Peyer's patch (tissue), 4 donors: ENCODE measurements at regions not wholly inside any gene's neighbourhood (a gene's known extent, or its start where the extent isn't known, plus 50 kb on each side); places are given as distances from the start of the nearest gene placed in this dataset.
A peak's percentile ranks its signal among the peaks of the same experiment; 100 is the strongest.
"Not testable (repeated sequence)": the region's sequence is repeated elsewhere in the genome, so short reads cannot be mapped to it uniquely, and the experiment has no call there.

Source experiments
- DNase-seq, 3 donors: peaks; one replicate each; pipeline ENCODE4 v3.0.0-alpha.2; 2017 to 2019
- H3K27ac ChIP-seq, 4 donors: fragments of 200-600 bp; sonication (generic); one replicate each; pipeline ENCODE4 v1.5.1; 2016 to 2019
- H3K27me3 ChIP-seq, 2 donors: fragments of 200-600 bp; sonication (generic); one replicate each; pipeline ENCODE4 v1.5.1; 2019
- H3K36me3 ChIP-seq, 3 donors: fragments of 200-600 bp; sonication (generic); one replicate each; pipeline ENCODE4 v1.5.1; 2016 to 2019
- H3K4me1 ChIP-seq, 4 donors: fragments of 200-600 bp; sonication (generic); one replicate each; pipeline ENCODE4 v1.5.1; 2016 to 2019
- H3K4me3 ChIP-seq, 4 donors: fragments of 200-600 bp; sonication (generic); 1 replicate in 3 of 4; 2 replicates in 1 of 4; pipeline ENCODE4 v1.5.1; 2016 to 2019; ENCODE audit warnings: mild to moderate bottlenecking in 1 of 4
- H3K9me3 ChIP-seq, 4 donors: fragments of 200-600 bp; sonication (generic); one replicate each; pipeline ENCODE4 v1.5.1; 2016 to 2019; ENCODE audit warnings: mild to moderate bottlenecking in 1 of 4
- POLR2A ChIP-seq, 2 donors: fragments of 450-650 bp; IDR thresholded peaks; one replicate each; pipeline ENCODE4 v1.5.1; 2017; ENCODE audit warnings: antibody characterized with exemption in 2 of 2, mild to moderate bottlenecking in 2 of 2, moderate library complexity in 2 of 2
- TF ChIP-seq, protein P1 (sequence below), 6 experiments: fragments of 450-650 bp in 4 of 6; fragments of 200-600 bp in 2 of 6; sonication (generic) in 1 of 6; IDR thresholded peaks; one replicate each; pipeline ENCODE4 v1.5.1; 2017 to 2019; ENCODE audit warnings: antibody characterized with exemption in 6 of 6, mild to moderate bottlenecking in 3 of 6, moderate library complexity in 1 of 6

DNA sequence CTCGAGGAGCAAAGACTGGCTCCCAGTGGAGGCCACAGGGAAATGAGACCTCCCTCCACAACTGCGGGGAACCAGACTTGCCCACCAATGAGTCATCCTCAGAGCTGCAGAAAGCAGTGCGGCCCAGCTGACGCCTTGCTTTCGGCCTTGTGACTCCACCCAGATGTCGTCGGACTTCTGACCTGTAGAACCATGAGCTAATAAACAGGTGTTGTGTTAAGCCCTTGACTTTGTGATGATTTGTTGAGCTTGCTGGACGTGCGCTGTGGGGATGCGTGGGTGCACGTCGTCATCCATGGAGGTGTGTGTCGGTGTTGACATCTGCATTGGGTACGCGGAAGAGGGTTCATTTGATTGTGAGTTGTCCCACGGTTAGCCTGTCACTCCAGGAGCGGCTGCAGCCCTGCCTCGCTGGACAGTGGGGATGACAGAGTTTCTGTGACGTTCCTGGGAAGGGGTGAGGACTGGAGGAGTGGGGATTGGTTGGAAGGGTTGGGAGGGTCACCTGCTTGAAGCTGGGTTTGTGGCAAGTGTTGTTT, 154.1 kb downstream of the SH3BP4 start:
- no peaks in the 10 kb centered on the region for H3K9me3 ChIP-seq
- no peak for DNase-seq
- H3K4me3 ChIP-seq: no peak overlapping the region
- no peaks in the 10 kb centered on the region for H3K4me1 ChIP-seq
- H3K27me3 ChIP-seq: no peaks in the 10 kb centered on the region
- TF ChIP-seq, protein P1, sequence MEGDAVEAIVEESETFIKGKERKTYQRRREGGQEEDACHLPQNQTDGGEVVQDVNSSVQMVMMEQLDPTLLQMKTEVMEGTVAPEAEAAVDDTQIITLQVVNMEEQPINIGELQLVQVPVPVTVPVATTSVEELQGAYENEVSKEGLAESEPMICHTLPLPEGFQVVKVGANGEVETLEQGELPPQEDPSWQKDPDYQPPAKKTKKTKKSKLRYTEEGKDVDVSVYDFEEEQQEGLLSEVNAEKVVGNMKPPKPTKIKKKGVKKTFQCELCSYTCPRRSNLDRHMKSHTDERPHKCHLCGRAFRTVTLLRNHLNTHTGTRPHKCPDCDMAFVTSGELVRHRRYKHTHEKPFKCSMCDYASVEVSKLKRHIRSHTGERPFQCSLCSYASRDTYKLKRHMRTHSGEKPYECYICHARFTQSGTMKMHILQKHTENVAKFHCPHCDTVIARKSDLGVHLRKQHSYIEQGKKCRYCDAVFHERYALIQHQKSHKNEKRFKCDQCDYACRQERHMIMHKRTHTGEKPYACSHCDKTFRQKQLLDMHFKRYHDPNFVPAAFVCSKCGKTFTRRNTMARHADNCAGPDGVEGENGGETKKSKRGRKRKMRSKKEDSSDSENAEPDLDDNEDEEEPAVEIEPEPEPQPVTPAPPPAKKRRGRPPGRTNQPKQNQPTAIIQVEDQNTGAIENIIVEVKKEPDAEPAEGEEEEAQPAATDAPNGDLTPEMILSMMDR (IDR thresholded peaks at IDR 0.05): no peak
- no peak for TF ChIP-seq POLR2A (IDR thresholded peaks at IDR 0.05)
- no peak overlapping the region for H3K27ac ChIP-seq
- no peaks in the 10 kb centered on the region for H3K36me3 ChIP-seq

DNA sequence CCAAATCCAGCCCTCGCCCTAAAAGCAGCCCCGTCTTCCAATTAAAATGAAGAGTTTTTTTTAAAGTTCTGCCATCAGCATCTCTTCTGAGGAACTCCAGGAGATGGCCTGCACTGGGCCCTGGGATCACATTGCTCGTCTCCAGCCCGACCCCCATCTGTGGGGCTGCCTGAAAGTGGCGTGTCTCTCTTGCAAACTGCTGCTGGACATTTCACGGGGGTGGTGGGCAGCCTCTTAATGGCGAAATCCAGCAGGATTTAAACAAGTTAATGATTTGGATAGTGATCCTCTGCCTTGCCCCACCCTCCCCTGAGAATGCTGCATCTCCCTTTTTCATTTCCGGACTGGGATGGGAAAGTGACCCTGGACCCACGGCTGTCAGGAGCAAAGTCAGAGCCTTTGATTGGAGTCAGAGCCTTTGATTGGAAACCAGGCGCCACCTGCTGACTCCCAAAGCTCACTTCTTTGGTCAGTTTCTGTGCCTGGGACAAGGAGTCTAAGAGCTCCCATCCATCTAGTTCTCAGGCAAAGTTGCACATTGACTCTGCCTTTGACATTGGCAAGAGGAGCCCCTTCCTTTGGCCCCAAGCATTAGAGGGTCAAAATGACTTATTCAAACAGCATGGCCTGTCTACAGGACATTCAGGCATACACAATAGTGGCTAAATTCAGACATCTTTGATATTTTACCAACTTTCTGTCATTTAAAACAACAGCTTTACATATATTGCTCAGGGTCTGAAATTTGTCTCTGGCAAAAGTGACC, 155.2 kb downstream of the SH3BP4 start:
- H3K4me1 ChIP-seq: no peaks in the 10 kb centered on the region
- H3K4me3 ChIP-seq: no peak overlapping the region
- peak in 2 of 3 donors; percentile 72 to 76 for DNase-seq
- H3K9me3 ChIP-seq: no peaks in the 10 kb centered on the region
- no peaks in the 10 kb centered on the region for H3K27me3 ChIP-seq
- TF ChIP-seq POLR2A (IDR thresholded peaks at IDR 0.05): no peak
- TF ChIP-seq, protein P1 (IDR thresholded peaks at IDR 0.05): peak in 5 of 6 experiments; percentile 23 to 72 (median 67)
- H3K36me3 ChIP-seq: no peaks in the 10 kb centered on the region
- H3K27ac ChIP-seq: no peak overlapping the region

DNA sequence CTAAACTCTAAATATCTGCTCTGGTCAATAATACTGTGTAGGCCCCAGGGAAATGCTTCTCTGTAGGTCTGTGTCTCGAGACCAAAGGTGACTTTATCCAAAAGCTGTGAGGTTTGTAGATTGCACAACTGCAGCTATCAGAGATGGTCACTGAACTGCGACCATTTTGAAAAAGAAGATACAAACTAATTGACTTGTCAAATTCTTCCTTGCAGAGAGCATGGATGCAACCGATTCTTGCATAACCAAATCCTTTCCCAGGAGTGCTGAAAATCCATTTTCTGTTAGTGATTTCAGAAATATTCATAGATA, 155.8 kb downstream of the SH3BP4 start:
- DNase-seq: no peak
- H3K9me3 ChIP-seq: no peaks in the 10 kb centered on the region
- H3K27ac ChIP-seq: no peak overlapping the region

DNA sequence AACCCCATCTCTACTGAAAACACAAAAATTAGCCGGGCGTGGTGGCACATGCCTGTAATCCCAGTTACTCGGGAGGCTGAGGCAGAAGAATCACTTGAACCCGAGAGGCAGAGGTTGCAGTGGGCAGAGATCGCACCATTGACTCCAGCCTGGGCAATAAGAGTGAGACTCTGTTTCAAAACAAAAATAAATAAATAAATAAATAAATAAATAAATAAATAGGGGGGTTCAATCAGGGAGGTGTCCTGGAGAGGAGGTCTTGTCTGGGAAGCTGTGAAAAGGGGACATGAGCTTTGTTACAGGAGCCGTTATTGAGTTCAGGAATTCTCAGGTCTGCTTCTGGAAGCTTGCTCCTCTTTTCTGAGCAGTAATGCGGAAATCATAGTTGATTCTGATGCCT, 157.7 kb downstream of the SH3BP4 start:
- not testable (repeated sequence) for H3K36me3 ChIP-seq, DNase-seq, H3K27me3 ChIP-seq, H3K4me1 ChIP-seq, H3K27ac ChIP-seq, H3K4me3 ChIP-seq, H3K9me3 ChIP-seq

More for the DNA sequence above, 155.8 kb downstream of the SH3BP4 start:
- Histone ChIP-seq H3K4me1 (no peaks in the 10 kb centered on the region), H3K27me3 (no peaks in the 10 kb centered on the region), H3K36me3 (no peaks in the 10 kb centered on the region), H3K4me3 (no peak overlapping the region)
- no peak for TF ChIP-seq POLR2A (IDR thresholded peaks at IDR 0.05)
- TF ChIP-seq, protein P1 (IDR thresholded peaks at IDR 0.05): no peak

DNA sequence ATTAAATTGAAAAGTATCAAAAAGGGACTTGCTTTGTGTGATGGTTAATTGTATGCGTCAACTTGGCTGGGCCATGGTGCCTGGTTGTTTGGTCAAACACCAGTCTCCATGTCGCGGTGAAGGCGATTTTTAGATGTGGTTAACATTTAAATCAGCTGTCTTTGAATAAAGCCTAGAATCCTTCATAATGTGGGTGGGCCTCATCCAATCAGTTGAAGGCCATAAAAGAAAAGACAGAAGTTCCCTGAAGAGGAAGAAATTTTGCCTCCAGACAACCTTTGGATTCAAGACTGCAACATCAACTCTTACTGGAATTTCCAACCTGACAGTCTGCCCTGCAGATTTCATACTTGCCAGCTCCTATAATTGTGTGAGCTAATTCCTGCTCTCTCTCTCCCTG, 160.5 kb downstream of the SH3BP4 start:
- DNase-seq: no peak
- Histone ChIP-seq H3K27me3 (no peaks in the 10 kb centered on the region), H3K4me1 (no peaks in the 10 kb centered on the region), H3K36me3 (no peaks in the 10 kb centered on the region), H3K4me3 (no peak overlapping the region), H3K27ac (no peak overlapping the region), H3K9me3 (no peaks in the 10 kb centered on the region)
- TF ChIP-seq POLR2A (IDR thresholded peaks at IDR 0.05): no peak
- TF ChIP-seq, protein P1 (IDR thresholded peaks at IDR 0.05): no peak

DNA sequence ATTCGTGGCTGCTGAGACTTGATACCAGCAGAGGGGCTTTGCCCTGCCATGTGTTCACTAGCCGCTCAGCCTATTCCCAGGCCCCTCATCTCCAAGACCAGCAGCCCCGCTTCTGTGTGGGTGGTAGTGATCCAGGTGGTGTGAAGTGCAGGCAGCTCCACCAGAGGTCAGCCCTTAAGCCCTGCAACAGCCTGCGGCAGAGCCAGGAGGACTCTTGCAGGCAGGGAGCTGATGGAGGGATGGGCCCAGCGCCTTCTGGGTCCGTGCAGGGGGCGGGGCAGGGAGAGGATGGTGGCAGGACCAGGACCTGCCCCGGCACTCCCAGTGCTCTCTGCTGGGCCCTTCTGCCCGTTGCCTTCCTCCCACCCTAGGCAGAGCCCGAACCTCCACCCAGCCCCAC, 162.0 kb downstream of the SH3BP4 start:
- DNase-seq: no peak
- Histone ChIP-seq H3K4me1 (no peaks in the 10 kb centered on the region), H3K9me3 (no peaks in the 10 kb centered on the region), H3K27ac (no peak overlapping the region), H3K36me3 (no peaks in the 10 kb centered on the region), H3K4me3 (no peak overlapping the region), H3K27me3 (no peaks in the 10 kb centered on the region)
- TF ChIP-seq, protein P1 (IDR thresholded peaks at IDR 0.05): no peak
- no peak for TF ChIP-seq POLR2A (IDR thresholded peaks at IDR 0.05)
